DOHH2 (cell line): ENCODE measurements at regions not wholly inside any gene's neighbourhood (a gene's known extent, or its start where the extent isn't known, plus 50 kb on each side); places are given as distances from the start of the nearest gene placed in this dataset.

Experiments used
- CTCF ChIP-seq: fragments of 200-600 bp; sonication (generic); IDR thresholded peaks from one replicate; pipeline ENCODE4 v1.5.1; 2014; ENCODE audit warnings: antibody characterized with exemption, mild to moderate bottlenecking, low read depth, low read length; ENCODE audit not compliant: poor library complexity, severe bottlenecking
- EZH2phosphoT487 ChIP-seq: fragments of 200-600 bp; sonication (generic); IDR thresholded peaks from 2 replicates; pipeline ENCODE4 v1.6.1; 2017; ENCODE audit warnings: borderline replicate concordance, mild to moderate bottlenecking, antibody characterized with exemption, low read length, moderate library complexity, mixed read lengths

GRCh38 chr3:72262736-72263135, 477.8 kb upstream of the PROK2 start:
- TF ChIP-seq CTCF (no peak), EZH2phosphoT487 (no peak)
